Left colon (tissue), 2 donors: ENCODE measurements at regions not wholly inside any gene's neighbourhood (a gene's known extent, or its start where the extent isn't known, plus 50 kb on each side); places are given as distances from the start of the nearest gene placed in this dataset.

Experiments used
- ATAC-seq: fragments of 200-7000 bp; cut with Tn5 transposase; one replicate; pipeline ENCODE4 v1.9.1; 2020; ENCODE audit warnings: mild to moderate bottlenecking, moderate library complexity
- DNase-seq, 2 donors: peaks; one replicate each; pipeline ENCODE4 v3.0.0-alpha.2; 2020
- intact Hi-C, 2 donors: fragments of 100-400 bp; cut with DNase I in 1 of 2; cut with micrococcal nuclease in 1 of 2; formaldehyde crosslinking; loops; one replicate each; pipeline versions ENCODE4 v1.11.2 to v1.14.0; 2022; cut with DNase I, micrococcal nuclease
- donor health status: DM: no; HTN: no; CAD: no.
- donor health status: DM: yes; HTN: yes; CAD: no.

GRCh38 chr12:3336606-3337311 lies 154.2 kb upstream of the PRMT8 start:
- ATAC-seq (no peak), DNase-seq (peak in 1 of 2 donors; percentile 34)
- intact Hi-C loops = no loop called here

- no peak for DNase-seq
- intact Hi-C loops = no loop called here
- ATAC-seq = no peak
These were observed 153.1 kb upstream of the PRMT8 start for GRCh38 chr12:3337944-3338343.

- no peak for DNase-seq
- intact Hi-C loops = no loop called here
- no peak for ATAC-seq
These were observed 151.8 kb upstream of the PRMT8 start for GRCh38 chr12:3339221-3339620.

GRCh38 chr12:3341594-3341993 lies 149.4 kb upstream of the PRMT8 start:
- DNase-seq = no peak

GRCh38 chr12:3342051-3342450 lies 149.0 kb upstream of the PRMT8 start:
- intact Hi-C loops = no loop called here
- DNase-seq (peak in 1 of 2 donors; percentile 50), ATAC-seq (peak; percentile 53)

More at GRCh38 chr12:3341594-3341993, 149.4 kb upstream of the PRMT8 start:
- intact Hi-C loops = no loop called here
- no peak for ATAC-seq

- intact Hi-C loops = no loop called here
- DNase-seq (no peak), ATAC-seq (no peak)
These were observed 142.9 kb upstream of the PRMT8 start for GRCh38 chr12:3348055-3348454.

- intact Hi-C loops = no loop called here
- no peak for ATAC-seq
These were observed 140.6 kb upstream of the PRMT8 start for GRCh38 chr12:3350432-3350831.

GRCh38 chr12:3351731-3352130 lies 139.3 kb upstream of the PRMT8 start:
- DNase-seq (no peak), ATAC-seq (no peak)
- intact Hi-C loops = no loop called here

More at GRCh38 chr12:3350432-3350831, 140.6 kb upstream of the PRMT8 start:
- no peak for DNase-seq

GRCh38 chr12:3352230-3352629 lies 138.8 kb upstream of the PRMT8 start:
- intact Hi-C loops = no loop called here
- ATAC-seq (no peak), DNase-seq (no peak)

GRCh38 chr12:3353621-3354020 lies 137.4 kb upstream of the PRMT8 start:
- ATAC-seq (no peak), DNase-seq (no peak)
- intact Hi-C loops = no loop called here

GRCh38 chr12:3354586-3354985 lies 136.4 kb upstream of the PRMT8 start:
- no peak for DNase-seq
- no peak for ATAC-seq
- intact Hi-C loops = no loop called here

- no peak for ATAC-seq
These were observed 135.6 kb upstream of the PRMT8 start for GRCh38 chr12:3355378-3355900.

GRCh38 chr12:3357950-3358525 lies 133.0 kb upstream of the PRMT8 start:
- DNase-seq (no peak), ATAC-seq (no peak)
- intact Hi-C loops = no loop called here

More at GRCh38 chr12:3355378-3355900, 135.6 kb upstream of the PRMT8 start:
- intact Hi-C loops = no loop called here
- no peak for DNase-seq

- ATAC-seq (no peak), DNase-seq (no peak)
- intact Hi-C loops = no loop called here
These were observed 131.5 kb upstream of the PRMT8 start for GRCh38 chr12:3359478-3359877.

GRCh38 chr12:3361146-3361545 lies 129.9 kb upstream of the PRMT8 start:
- ATAC-seq (no peak), DNase-seq (no peak)
- intact Hi-C loops = no loop called here

- intact Hi-C loops = no loop called here
- no peak for ATAC-seq
- DNase-seq = no peak
These were observed 128.3 kb upstream of the PRMT8 start for GRCh38 chr12:3362737-3363136.

GRCh38 chr12:3363608-3364007 lies 127.4 kb upstream of the PRMT8 start:
- intact Hi-C loops = no loop called here
- DNase-seq (peak in 1 of 2 donors; percentile 9), ATAC-seq (no peak)

GRCh38 chr12:3364226-3364625 lies 126.8 kb upstream of the PRMT8 start:
- intact Hi-C loops = no loop called here
- ATAC-seq = no peak

GRCh38 chr12:3364661-3365462 lies 126.1 kb upstream of the PRMT8 start:
- no peak for ATAC-seq
- intact Hi-C loops = no loop called here
- no peak for DNase-seq

More at GRCh38 chr12:3364226-3364625, 126.8 kb upstream of the PRMT8 start:
- DNase-seq = no peak
